GM04503 (cell line): ENCODE measurements at regions not wholly inside any gene's neighbourhood (a gene's known extent, or its start where the extent isn't known, plus 50 kb on each side); places are given as distances from the start of the nearest gene placed in this dataset.

Experiments used
- DNase-seq: peaks from one replicate; pipeline ENCODE4 v3.0.0-alpha.2; 2012; ENCODE audit warnings: low read depth

- no peak for DNase-seq
These were observed 194.6 kb upstream of the PDE1C start for GRCh38 chr7:32264702-32265284.

DNA sequence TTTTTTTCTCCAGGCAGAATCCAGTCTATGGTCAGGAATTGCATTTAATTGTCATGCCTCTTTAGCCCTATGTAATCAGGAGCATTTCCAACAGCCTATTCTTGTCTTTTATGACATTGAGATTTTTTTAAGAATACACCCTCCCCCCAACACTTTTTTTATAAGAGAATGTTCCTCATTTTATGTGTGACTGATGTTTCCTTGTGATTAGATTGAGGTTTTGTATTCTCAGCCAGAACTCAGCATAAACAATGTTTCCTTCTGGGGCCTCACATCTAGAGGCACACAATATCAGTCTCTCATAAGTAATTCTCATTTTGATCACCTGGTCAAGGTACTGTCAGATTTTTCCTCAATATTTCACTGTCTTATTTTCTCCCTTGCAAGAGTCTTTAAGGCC is 193.4 kb upstream of the PDE1C start:
- no peak for DNase-seq

GRCh38 chr7:32262315-32262714 is 192.1 kb upstream of the PDE1C start:
- no peak for DNase-seq

DNA sequence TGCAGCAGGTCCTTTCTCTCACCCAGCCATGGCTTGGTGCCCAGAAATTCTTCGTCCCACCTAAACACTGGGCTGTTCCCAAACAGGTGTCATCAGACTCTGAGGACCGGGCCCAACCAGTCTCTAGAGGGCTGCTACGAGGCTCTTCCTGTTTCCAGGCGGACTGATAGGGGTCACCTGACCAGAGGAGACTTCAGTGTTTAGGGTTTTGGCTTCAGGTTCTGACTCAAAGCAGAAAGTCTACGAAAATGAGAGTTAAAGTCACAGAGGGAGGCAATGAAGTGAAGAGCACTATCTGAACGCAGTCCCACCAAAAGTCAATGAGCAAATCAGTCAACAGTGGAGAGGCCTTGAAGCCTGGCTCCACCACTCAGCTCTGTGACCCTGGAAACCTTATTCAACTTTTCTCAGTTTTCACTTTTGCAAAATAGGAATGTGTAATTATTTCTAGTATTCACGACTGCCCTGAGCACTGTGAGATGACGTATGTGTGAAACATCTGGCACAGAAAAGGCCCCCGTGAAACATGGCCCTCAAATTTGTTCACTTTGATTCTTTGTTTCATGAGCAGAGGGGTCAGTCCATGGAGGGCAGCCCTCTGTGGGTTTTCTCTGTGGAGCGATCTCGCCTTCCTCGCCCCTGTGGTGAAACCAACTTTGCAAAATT is 189.9 kb upstream of the PDE1C start:
- no peak for DNase-seq

- DNase-seq: no peak
These were observed 188.1 kb upstream of the PDE1C start for GRCh38 chr7:32258265-32258664.

GRCh38 chr7:32257621-32258020 is 187.4 kb upstream of the PDE1C start:
- DNase-seq: no peak

- no peak for DNase-seq
These were observed 186.6 kb upstream of the PDE1C start for GRCh38 chr7:32256811-32257210.

- DNase-seq: no peak
These were observed 186.2 kb upstream of the PDE1C start for GRCh38 chr7:32256376-32256775.

- no peak for DNase-seq
These were observed 184.8 kb upstream of the PDE1C start for GRCh38 chr7:32255036-32255435.

DNA sequence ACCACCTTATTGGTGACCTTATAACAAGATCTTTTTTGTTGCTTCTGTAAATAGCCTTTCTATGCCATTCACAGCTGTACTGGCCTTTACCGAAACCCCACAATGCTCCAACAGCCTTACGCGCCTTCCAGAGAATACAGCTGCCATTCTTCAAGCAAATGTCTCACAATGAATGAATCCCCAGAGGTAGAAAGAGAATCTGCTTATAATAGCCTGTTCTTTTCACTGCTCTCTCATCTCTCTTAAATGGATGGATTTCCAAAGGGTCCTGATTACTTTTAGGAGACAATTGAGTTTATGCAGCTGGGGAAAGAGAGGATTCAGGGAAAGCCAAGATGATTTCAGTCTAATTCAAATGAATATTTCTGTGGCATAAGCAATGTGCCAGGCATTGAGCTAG is 183.1 kb upstream of the PDE1C start:
- DNase-seq: no peak

DNA sequence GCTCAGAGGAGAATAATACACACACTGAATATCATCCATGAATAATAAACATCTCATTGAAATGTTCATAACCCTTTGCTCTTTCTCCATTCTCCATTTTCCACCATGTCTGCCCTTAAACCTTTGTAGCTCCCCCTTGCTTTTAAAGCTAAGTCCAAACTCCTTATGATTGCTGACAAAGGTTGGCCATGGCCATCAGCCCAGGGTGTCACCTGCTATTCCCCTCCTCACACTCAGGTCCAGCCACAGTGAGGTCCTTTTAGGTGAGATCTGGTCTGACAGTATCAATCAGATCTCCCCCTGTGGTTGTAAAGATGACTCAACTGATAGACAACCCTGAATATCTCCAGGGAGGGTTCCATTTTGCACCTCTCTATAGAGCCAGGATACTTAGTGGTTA is 181.5 kb upstream of the PDE1C start:
- DNase-seq: no peak

DNA sequence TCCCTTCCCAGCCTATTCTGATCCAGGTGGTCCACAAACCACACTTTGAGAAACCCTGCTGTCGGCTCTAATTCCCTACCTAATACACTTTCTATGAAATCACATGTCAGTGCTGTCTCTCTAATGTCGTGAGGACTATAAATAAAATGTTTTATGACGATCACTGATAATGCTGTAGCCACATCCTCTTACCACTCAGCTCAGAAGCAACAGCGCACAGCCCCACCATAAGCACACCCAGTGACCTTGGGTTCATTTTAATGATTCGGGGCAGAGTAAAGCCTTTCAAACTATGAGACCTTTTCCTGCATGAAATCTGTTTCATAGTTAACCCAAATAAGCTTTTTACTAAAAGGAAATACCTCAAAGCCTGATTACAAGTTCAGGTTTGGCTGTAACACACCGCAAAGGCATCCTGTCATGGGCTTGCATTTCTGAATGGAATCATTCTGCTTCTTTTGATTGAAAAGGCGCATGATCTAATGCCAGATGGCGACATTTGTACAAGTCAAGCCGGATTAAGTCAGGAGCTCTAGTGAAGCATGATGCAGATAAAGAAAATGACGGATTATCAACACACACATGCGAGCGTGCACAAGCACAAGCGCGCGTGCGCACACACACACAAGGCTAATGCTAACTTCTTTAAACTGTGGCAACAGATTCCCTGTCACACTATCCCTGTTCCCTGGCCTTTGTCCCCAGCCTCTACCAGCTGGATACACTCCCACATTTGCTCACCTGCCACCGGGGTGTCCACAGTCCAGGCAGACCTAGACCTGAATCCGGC is 180.5 kb upstream of the PDE1C start:
- no peak for DNase-seq

DNA sequence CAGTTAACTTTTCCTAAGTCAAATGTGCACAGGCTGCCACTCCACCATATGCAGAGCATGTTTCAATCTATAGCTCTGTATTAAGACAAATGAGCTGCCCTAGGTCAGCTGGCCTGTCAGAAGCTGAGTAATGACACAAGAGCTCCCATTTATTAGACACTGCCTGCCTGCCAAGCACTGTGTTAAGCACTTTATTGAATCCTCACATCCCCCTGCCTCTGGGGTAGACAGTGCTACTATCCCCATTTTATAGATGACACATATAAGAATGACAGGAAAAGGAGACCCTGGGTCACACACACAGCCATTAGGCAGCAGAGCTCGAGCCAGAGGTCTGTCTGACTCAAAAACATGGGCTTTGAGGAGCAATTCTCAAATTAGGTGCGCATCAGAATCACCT is 179.8 kb upstream of the PDE1C start:
- no peak for DNase-seq

- DNase-seq: no peak
These were observed 178.3 kb upstream of the PDE1C start for GRCh38 chr7:32248522-32248921.

GRCh38 chr7:32244806-32245345 is 174.7 kb upstream of the PDE1C start:
- DNase-seq: no peak

GRCh38 chr7:32243687-32244290 is 173.6 kb upstream of the PDE1C start:
- no peak for DNase-seq

DNA sequence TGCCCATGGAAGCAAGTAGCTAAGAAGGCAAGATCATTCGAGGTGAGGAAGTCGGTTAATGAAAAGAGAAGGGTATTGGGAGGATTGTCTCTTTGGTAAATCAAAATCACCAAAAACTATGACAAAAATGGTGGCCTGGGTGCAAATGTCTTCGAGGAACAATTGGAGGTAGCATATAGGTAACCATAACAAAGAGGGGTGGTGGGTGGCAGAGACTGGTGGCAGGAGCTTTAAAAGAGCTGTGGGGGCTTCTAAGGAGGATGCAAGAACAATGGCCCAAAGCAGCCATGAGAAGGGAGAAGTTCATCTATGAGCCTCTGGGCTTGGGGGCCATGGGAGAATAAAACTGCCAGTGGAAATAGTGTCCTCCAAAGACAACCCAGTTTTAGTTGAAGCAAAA is 172.2 kb upstream of the PDE1C start:
- DNase-seq: no peak

GRCh38 chr7:32241636-32242035 is 171.4 kb upstream of the PDE1C start:
- DNase-seq: no peak

DNA sequence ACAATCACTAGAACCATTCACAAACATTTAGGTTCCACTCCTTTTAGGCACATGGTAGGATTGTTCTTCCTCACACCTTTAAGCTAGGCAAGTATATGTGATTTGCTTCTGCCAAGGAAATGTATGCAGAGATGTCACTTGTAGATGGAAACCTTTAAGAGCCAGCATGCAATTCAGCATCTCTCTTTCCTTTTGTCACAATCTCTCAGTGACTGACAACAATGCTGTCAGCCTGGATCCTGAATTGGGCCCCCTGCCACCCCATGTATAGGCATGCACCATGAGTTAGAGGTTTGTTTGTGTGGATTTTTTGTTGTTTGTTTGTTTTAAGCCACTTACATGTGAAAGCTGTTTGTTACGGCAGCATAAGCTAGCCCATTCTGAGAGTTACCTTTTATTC is 169.6 kb upstream of the PDE1C start:
- no peak for DNase-seq

- DNase-seq: no peak
These were observed 158.4 kb upstream of the PDE1C start for GRCh38 chr7:32228601-32229000.

GRCh38 chr7:32227746-32228145 is 157.5 kb upstream of the PDE1C start:
- no peak for DNase-seq

DNA sequence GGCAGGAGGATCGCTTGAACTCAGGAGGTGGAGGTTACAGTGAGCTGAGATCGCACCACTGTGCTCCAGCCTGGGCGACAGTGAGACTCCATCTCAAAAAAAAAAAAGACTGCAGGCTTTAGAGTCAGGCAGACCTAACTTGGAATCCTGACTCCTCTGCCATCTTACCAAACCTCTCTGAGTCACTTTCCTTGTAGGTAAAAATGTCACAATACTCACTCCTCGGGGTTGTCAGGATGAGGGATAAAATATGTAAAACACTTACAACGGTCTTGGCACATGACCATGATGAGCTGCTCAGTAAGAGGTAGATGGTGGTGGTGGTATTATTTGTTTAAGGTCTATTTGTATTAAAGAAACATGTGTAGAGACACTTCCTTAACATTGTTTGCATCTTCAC is 154.1 kb upstream of the PDE1C start:
- DNase-seq: no peak

GRCh38 chr7:32223721-32224120 is 153.5 kb upstream of the PDE1C start:
- no peak for DNase-seq
